DOHH2 (cell line): ENCODE measurements at regions not wholly inside any gene's neighbourhood (a gene's known extent, or its start where the extent isn't known, plus 50 kb on each side); places are given as distances from the start of the nearest gene placed in this dataset.
"Not testable (repeated sequence)": the region's sequence is repeated elsewhere in the genome, so short reads cannot be mapped to it uniquely, and the experiment has no call there.

Source experiments
- EZH2phosphoT487 ChIP-seq: fragments of 200-600 bp; sonication (generic); IDR thresholded peaks from 2 replicates; pipeline ENCODE4 v1.6.1; 2017; ENCODE audit warnings: borderline replicate concordance, mild to moderate bottlenecking, antibody characterized with exemption, low read length, moderate library complexity, mixed read lengths
- TF ChIP-seq, protein P1 (sequence below): fragments of 200-600 bp; sonication (generic); IDR thresholded peaks from one replicate; pipeline ENCODE4 v1.5.1; 2014; ENCODE audit warnings: antibody characterized with exemption, mild to moderate bottlenecking, low read depth, low read length; ENCODE audit not compliant: poor library complexity, severe bottlenecking

DNA sequence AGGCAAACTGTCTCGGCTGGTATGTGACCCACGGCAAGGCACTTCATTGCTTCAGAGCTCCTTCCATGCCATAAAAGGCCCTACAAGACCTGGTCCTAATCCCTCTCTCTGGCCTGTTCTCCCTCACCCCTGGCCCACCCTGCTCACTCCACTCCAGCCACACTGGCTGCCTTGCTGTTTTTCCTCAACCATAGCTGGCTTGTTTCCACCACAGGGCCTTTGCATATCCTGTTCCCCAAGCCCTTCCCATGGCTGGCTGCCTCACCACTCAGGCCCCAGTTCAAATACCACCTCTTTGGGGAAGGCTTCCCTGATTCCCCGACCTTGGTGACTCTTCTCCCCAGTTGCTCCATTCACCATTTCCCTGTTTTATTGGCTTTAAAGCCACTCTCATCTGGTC is 230.8 kb upstream of the FRG2C start:
- TF ChIP-seq, protein P1, sequence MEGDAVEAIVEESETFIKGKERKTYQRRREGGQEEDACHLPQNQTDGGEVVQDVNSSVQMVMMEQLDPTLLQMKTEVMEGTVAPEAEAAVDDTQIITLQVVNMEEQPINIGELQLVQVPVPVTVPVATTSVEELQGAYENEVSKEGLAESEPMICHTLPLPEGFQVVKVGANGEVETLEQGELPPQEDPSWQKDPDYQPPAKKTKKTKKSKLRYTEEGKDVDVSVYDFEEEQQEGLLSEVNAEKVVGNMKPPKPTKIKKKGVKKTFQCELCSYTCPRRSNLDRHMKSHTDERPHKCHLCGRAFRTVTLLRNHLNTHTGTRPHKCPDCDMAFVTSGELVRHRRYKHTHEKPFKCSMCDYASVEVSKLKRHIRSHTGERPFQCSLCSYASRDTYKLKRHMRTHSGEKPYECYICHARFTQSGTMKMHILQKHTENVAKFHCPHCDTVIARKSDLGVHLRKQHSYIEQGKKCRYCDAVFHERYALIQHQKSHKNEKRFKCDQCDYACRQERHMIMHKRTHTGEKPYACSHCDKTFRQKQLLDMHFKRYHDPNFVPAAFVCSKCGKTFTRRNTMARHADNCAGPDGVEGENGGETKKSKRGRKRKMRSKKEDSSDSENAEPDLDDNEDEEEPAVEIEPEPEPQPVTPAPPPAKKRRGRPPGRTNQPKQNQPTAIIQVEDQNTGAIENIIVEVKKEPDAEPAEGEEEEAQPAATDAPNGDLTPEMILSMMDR: not testable (repeated sequence)
- TF ChIP-seq EZH2phosphoT487: not testable (repeated sequence)
